Esophagus squamous epithelium (tissue), 4 donors: ENCODE measurements at regions not wholly inside any gene's neighbourhood (a gene's known extent, or its start where the extent isn't known, plus 50 kb on each side); places are given as distances from the start of the nearest gene placed in this dataset.

Experiments
- POLR2A ChIP-seq, 4 donors: fragments of 450-650 bp; IDR thresholded peaks; one replicate each; pipeline ENCODE4 v1.6.1; 2017; ENCODE audit warnings: antibody characterized with exemption in 4 of 4, mild to moderate bottlenecking in 4 of 4, moderate library complexity in 3 of 4
- TF ChIP-seq, protein P1 (sequence below), 6 experiments: fragments of 450-650 bp in 4 of 6; fragments of 200-600 bp in 2 of 6; sonication (generic) in 2 of 6; IDR thresholded peaks; one replicate each; pipeline ENCODE4 v1.5.1; 2016 to 2019; ENCODE audit warnings: antibody characterized with exemption in 6 of 6, mild to moderate bottlenecking in 4 of 6, moderate library complexity in 4 of 6

DNA sequence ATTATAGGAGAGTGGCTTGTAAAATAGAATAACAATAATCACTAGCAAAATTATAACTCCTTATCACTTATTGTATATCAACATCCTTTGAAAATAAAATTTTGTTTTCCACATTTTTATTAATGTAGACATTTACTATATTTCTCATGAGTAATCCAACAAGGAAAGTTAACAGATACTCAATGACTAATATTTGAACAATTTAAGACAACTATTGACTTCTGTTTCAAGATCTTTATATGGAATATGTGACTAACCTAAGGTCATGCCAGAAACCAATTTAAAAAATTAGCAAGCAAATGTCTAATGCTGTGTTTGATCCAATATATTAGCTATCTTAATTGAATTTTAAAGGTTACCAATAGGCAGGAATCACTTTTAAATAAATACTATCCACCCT lies 638.5 kb upstream of the FLRT2 start:
- TF ChIP-seq, protein P1, sequence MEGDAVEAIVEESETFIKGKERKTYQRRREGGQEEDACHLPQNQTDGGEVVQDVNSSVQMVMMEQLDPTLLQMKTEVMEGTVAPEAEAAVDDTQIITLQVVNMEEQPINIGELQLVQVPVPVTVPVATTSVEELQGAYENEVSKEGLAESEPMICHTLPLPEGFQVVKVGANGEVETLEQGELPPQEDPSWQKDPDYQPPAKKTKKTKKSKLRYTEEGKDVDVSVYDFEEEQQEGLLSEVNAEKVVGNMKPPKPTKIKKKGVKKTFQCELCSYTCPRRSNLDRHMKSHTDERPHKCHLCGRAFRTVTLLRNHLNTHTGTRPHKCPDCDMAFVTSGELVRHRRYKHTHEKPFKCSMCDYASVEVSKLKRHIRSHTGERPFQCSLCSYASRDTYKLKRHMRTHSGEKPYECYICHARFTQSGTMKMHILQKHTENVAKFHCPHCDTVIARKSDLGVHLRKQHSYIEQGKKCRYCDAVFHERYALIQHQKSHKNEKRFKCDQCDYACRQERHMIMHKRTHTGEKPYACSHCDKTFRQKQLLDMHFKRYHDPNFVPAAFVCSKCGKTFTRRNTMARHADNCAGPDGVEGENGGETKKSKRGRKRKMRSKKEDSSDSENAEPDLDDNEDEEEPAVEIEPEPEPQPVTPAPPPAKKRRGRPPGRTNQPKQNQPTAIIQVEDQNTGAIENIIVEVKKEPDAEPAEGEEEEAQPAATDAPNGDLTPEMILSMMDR (IDR thresholded peaks at IDR 0.05) = no peak
- no peak for TF ChIP-seq POLR2A (IDR thresholded peaks at IDR 0.05)
